Prostate gland (tissue), 2 donors: ENCODE measurements at regions not wholly inside any gene's neighbourhood (a gene's known extent, or its start where the extent isn't known, plus 50 kb on each side); places are given as distances from the start of the nearest gene placed in this dataset.

Experiments
- POLR2A ChIP-seq: fragments of 450-650 bp; IDR thresholded peaks from one replicate; pipeline ENCODE4 v1.6.1; 2016; ENCODE audit warnings: antibody characterized with exemption, mild to moderate bottlenecking
- POLR2AphosphoS5 ChIP-seq: sonication (generic); formaldehyde crosslinking; IDR thresholded peaks from one replicate; pipeline ENCODE4 v1.6.1; 2017; ENCODE audit warnings: antibody characterized with exemption
- TF ChIP-seq, protein P1 (sequence below), 4 experiments: fragments of 200-600 bp in 2 of 4; fragments of 450-650 bp in 2 of 4; sonication (generic) in 2 of 4; IDR thresholded peaks; 1 replicate in 3 of 4; 2 replicates in 1 of 4; pipeline ENCODE4 v1.5.1; 2016 to 2019; ENCODE audit warnings: antibody characterized with exemption in 4 of 4, mild to moderate bottlenecking in 2 of 4, moderate library complexity in 2 of 4

DNA sequence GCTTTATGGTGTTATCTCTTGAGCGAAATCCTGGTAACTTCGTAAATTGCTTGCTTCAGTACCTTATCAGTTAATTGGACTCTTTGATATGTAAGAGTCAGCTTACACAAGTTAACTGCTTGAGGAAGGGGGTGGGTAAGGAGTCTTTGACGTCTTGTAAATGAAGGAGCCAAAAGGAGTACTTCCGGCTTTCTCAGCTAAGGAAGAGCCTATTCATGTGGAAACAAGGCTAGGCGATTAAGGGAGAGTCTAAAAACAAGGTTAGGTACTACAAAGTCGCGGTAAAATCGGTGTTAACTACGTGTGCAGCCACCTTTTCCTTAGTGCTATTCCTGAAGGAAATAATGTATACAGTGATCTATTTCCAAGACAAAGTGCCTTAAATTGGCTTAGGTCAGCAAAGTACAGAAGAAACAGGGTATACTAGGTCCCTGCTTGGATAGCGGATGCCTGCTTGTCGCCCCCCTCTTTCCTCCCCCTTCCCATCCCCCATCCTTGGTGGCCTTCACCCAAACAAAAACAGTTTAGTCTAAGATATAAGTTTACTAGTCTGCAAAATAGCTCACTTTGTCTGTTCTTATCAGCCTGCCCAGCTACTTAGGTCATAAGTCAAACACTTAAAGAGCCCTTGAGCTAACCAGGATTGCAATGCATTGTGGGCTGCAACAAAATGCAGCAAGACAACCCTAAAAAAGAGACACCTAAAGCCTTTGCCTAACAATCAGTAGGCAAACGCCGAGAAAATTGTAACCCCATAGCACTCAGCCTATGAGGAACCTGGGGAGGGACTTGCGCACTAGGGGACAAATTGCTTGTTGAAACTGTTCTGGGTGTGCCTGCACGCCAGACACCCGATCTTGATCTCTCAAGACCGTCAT lies 147.3 kb downstream of the TRIM27 start:
- TF ChIP-seq, protein P1, sequence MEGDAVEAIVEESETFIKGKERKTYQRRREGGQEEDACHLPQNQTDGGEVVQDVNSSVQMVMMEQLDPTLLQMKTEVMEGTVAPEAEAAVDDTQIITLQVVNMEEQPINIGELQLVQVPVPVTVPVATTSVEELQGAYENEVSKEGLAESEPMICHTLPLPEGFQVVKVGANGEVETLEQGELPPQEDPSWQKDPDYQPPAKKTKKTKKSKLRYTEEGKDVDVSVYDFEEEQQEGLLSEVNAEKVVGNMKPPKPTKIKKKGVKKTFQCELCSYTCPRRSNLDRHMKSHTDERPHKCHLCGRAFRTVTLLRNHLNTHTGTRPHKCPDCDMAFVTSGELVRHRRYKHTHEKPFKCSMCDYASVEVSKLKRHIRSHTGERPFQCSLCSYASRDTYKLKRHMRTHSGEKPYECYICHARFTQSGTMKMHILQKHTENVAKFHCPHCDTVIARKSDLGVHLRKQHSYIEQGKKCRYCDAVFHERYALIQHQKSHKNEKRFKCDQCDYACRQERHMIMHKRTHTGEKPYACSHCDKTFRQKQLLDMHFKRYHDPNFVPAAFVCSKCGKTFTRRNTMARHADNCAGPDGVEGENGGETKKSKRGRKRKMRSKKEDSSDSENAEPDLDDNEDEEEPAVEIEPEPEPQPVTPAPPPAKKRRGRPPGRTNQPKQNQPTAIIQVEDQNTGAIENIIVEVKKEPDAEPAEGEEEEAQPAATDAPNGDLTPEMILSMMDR (IDR thresholded peaks at IDR 0.05): no peak
- no peak for TF ChIP-seq POLR2A
- no peak for TF ChIP-seq POLR2AphosphoS5
